OCI-LY1 (cell line): ENCODE measurements at regions not wholly inside any gene's neighbourhood (a gene's known extent, or its start where the extent isn't known, plus 50 kb on each side); places are given as distances from the start of the nearest gene placed in this dataset.

Experiments used
- EZH2 ChIP-seq: fragments of 200-600 bp; sonication (generic), shearing (Covaris generic); IDR thresholded peaks from 2 replicates; pipeline ENCODE4 v1.8.0; 2017; ENCODE audit warnings: borderline replicate concordance, mixed run types, mild to moderate bottlenecking, antibody characterized with exemption, low read length, moderate library complexity, mixed read lengths
- TF ChIP-seq, protein P1 (sequence below): fragments of 200-600 bp; sonication (generic), shearing (Covaris generic); IDR thresholded peaks from 2 replicates; pipeline ENCODE4 v1.5.1; 2017; ENCODE audit warnings: mild to moderate bottlenecking, antibody characterized with exemption, low read length, moderate library complexity, mixed read lengths

DNA sequence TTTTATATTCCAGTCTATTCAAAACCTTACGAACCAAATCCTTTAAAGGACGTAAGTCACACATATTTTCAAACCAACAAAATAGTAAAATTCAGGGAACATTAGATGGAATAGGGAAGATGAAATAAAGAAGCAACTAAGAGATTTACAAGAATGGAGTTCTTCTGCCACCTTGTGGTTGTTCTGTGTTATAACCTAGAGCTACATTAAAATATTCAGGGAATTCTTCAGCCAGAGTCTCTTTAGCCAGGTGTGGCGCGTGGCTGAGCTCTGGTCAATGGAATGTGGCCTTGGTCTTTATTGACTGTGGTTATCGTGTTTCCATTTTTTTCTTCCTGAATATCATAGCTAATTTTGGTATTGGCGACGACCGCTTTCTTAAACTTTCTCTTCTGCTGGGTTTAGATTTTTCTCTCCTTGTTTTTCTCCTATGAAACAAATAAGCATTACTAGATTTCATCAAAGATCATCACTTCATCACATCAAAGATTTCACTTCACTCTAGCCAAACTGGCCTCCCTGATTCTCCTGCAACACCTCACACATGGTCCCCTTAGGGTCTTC is 221.3 kb downstream of the MRPL39 start:
- TF ChIP-seq EZH2, result no peak
- TF ChIP-seq, protein P1, sequence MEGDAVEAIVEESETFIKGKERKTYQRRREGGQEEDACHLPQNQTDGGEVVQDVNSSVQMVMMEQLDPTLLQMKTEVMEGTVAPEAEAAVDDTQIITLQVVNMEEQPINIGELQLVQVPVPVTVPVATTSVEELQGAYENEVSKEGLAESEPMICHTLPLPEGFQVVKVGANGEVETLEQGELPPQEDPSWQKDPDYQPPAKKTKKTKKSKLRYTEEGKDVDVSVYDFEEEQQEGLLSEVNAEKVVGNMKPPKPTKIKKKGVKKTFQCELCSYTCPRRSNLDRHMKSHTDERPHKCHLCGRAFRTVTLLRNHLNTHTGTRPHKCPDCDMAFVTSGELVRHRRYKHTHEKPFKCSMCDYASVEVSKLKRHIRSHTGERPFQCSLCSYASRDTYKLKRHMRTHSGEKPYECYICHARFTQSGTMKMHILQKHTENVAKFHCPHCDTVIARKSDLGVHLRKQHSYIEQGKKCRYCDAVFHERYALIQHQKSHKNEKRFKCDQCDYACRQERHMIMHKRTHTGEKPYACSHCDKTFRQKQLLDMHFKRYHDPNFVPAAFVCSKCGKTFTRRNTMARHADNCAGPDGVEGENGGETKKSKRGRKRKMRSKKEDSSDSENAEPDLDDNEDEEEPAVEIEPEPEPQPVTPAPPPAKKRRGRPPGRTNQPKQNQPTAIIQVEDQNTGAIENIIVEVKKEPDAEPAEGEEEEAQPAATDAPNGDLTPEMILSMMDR, result peak; percentile 68; the same call in 1 of the 2 replicates
